ENCODE measurements at regions not wholly inside any gene's neighbourhood (a gene's known extent, or its start where the extent isn't known, plus 50 kb on each side); places are given as distances from the start of the nearest gene placed in this dataset.
A peak's percentile ranks its signal among the peaks of the same experiment; 100 is the strongest.

DNA sequence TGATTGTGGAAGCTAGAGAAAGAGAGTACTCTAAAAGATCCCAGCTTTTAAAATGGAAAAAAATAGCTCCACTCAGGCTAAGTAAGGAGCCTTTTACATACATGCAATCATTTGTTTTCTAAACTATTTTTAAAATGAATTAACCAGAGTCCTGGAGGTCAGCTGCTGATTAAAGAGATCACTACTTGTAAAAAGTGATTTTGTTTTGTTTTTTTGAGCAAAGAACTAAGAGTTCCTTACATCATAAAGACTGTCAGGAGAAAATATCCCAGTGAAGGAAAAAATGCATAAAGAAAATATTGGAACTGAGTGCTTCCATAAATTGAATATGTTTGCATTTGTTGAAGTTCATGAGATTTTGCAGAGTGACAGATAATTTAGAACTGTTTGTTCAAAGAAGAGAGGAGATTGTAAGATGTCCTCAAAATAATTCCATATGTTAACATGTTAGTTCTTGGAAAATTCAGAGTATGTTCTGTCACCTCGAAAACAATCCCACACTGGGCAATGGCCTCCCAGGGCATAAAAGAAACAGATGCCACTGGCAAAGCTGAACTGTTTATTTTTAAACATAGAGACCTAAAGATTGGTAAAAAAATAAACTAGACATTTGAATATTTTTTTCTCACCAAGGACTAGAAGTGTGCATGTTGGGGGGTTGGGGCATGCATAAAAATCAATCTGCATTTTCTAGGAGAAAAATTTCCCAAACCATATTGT lies 264.7 kb downstream of the NPR3 start:
- H3K27me3 Mint-ChIP-seq (ENCODE audit: insufficient read depth, unreplicated experiment): no peaks in the 10 kb centered on the region
- intact Hi-C loops (cut with micrococcal nuclease): no loop called here
- no peaks in the 10 kb centered on the region for H3K36me3 Mint-ChIP-seq (ENCODE audit: insufficient read depth, unreplicated experiment)
- POLR2A ChIA-PET: no interaction called here
- no peak for DNase-seq (ENCODE audit: unreplicated experiment)
- H3K27ac Mint-ChIP-seq (ENCODE audit: low read depth, unreplicated experiment): no peak overlapping the region
- CTCF ChIA-PET: interaction anchor here (0.7 kb wide), 1 partner anchor 113 kb away, joined by 3 read pairs; no protein-coding TSS in a partner anchor
- TF ChIP-seq, protein P1, sequence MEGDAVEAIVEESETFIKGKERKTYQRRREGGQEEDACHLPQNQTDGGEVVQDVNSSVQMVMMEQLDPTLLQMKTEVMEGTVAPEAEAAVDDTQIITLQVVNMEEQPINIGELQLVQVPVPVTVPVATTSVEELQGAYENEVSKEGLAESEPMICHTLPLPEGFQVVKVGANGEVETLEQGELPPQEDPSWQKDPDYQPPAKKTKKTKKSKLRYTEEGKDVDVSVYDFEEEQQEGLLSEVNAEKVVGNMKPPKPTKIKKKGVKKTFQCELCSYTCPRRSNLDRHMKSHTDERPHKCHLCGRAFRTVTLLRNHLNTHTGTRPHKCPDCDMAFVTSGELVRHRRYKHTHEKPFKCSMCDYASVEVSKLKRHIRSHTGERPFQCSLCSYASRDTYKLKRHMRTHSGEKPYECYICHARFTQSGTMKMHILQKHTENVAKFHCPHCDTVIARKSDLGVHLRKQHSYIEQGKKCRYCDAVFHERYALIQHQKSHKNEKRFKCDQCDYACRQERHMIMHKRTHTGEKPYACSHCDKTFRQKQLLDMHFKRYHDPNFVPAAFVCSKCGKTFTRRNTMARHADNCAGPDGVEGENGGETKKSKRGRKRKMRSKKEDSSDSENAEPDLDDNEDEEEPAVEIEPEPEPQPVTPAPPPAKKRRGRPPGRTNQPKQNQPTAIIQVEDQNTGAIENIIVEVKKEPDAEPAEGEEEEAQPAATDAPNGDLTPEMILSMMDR (IDR thresholded peaks at IDR 0.05; ENCODE audit: unreplicated experiment): no peak
- H3K4me3 Mint-ChIP-seq (ENCODE audit: unreplicated experiment): no peak overlapping the region
- H3K9me3 Mint-ChIP-seq (ENCODE audit: unreplicated experiment): no peaks in the 10 kb centered on the region
- no TSS peak for BruUV-seq (replicated peaks)
- H3K4me1 Mint-ChIP-seq (ENCODE audit: insufficient read depth, unreplicated experiment): peaks cover 6% of the 10 kb centered on the region

DNA sequence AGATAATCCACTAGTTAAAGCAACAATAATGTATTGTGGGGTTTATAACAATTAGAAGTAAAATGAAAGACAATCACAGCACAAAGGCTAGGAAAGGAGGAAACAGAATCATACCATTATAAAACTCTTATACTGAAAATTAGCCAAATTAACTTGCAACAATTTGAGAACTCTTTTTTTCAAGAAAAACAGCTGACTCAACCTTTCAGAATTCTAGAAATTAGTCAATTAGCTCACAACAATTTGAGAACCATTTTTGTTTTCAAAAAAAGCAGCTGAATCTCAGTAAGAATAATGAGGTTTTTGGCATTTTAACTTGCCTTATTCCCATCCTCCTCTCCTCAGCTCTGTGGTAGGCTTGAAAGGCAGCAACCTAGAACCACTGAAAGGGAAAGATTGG lies 269.9 kb downstream of the NPR3 start:
- BruUV-seq (replicated peaks): no TSS peak
- no peak for DNase-seq (ENCODE audit: unreplicated experiment)
- Mint-ChIP-seq H3K4me3 (ENCODE audit: unreplicated experiment) (no peak overlapping the region), H3K4me1 (ENCODE audit: insufficient read depth, unreplicated experiment) (peaks cover 6% of the 10 kb centered on the region), H3K9me3 (ENCODE audit: unreplicated experiment) (peaks cover 8% of the 10 kb centered on the region), H3K27ac (ENCODE audit: low read depth, unreplicated experiment) (no peak overlapping the region), H3K36me3 (ENCODE audit: insufficient read depth, unreplicated experiment) (no peaks in the 10 kb centered on the region), H3K27me3 (ENCODE audit: insufficient read depth, unreplicated experiment) (no peaks in the 10 kb centered on the region)
- ChIA-PET CTCF (no interaction called here), POLR2A (interaction anchor here (0.8 to 0.9 kb wide), 2 partner anchors 17 to 18 kb away, joined by 4 to 5 read pairs; no protein-coding TSS in a partner anchor)
- TF ChIP-seq, protein P1 (IDR thresholded peaks at IDR 0.05; ENCODE audit: unreplicated experiment): no peak
- intact Hi-C loops (cut with micrococcal nuclease): no loop called here

DNA sequence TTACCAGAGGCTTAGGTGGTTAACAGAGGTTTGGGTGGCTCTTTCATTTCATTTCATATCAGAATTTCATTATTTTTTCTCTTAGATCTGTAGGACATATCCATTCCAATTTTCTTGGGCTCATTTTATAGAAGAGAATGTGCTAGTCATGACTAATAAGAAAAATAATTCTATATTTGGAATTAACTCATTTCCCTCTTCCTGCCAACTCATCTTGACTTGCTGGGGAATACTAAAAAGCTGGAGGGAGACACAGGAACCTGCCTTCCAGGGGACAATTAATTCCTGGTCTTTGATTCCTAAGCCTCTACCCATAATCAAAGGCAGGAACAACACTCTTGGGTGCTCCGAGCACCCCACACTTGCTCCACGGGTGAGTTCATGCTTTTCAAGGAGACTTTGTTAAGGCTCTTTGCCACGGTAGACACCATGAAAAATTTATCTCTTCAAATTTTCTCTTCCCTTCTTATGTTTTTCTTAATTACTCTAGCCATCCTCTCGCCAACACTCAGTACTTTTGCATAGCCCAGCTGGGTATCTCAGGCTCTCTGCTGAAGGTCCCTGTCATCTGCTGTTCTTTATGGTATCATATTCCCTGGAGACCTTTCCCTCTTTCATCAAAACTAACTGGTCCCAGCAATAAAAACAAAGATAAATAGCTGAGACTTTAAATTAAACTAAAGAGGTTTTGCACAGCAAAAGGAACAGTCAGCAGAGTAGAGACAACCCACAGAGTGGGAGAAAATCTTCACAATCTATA lies 273.9 kb downstream of the NPR3 start:
- H3K4me3 Mint-ChIP-seq (ENCODE audit: unreplicated experiment): no peak overlapping the region
- CTCF ChIA-PET: interaction anchor here (0.9 kb wide), 1 partner anchor 395 kb away, joined by 3 read pairs; no protein-coding TSS in a partner anchor
- TF ChIP-seq, protein P1 (IDR thresholded peaks at IDR 0.05; ENCODE audit: unreplicated experiment): no peak
- peaks cover 8% of the 10 kb centered on the region for H3K9me3 Mint-ChIP-seq (ENCODE audit: unreplicated experiment)
- H3K27ac Mint-ChIP-seq (ENCODE audit: low read depth, unreplicated experiment): no peak overlapping the region
- peak; percentile 4 for DNase-seq (ENCODE audit: unreplicated experiment)
- POLR2A ChIA-PET: interaction anchor here (0.7 kb wide), 2 partner anchors 195 to 211 kb away, joined by 4 to 5 read pairs; no protein-coding TSS in a partner anchor
- no TSS peak for BruUV-seq (replicated peaks)
- H3K36me3 Mint-ChIP-seq (ENCODE audit: insufficient read depth, unreplicated experiment): no peaks in the 10 kb centered on the region
- no peaks in the 10 kb centered on the region for H3K27me3 Mint-ChIP-seq (ENCODE audit: insufficient read depth, unreplicated experiment)
- intact Hi-C loops (cut with micrococcal nuclease): no loop called here
- H3K4me1 Mint-ChIP-seq (ENCODE audit: insufficient read depth, unreplicated experiment): peaks cover 6% of the 10 kb centered on the region

DNA sequence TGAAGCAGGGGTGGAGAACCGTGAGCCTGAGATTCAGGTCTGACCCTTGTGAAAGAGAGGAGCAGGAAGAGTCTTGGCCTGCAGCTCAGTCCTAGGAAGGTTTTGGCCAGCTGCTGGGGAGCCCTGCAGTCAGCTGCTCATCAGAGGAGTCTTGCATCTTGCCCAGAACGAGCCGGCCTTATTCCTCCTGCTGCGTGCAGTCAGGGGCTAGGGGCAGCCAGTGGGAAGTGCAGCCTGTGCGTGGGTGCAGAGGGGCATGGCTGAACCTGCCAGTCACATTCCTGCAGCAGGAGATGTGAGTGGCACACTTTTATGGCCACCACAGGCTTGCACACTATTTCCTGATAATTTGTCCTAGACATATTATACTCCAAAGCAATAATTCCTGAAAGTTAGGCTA lies 278.7 kb downstream of the NPR3 start:
- intact Hi-C loops (cut with micrococcal nuclease): no loop called here
- BruUV-seq (replicated peaks): no TSS peak
- Mint-ChIP-seq H3K27ac (ENCODE audit: low read depth, unreplicated experiment) (no peak overlapping the region), H3K4me3 (ENCODE audit: unreplicated experiment) (no peak overlapping the region), H3K27me3 (ENCODE audit: insufficient read depth, unreplicated experiment) (no peaks in the 10 kb centered on the region), H3K36me3 (ENCODE audit: insufficient read depth, unreplicated experiment) (no peaks in the 10 kb centered on the region), H3K4me1 (ENCODE audit: insufficient read depth, unreplicated experiment) (peaks cover 5% of the 10 kb centered on the region), H3K9me3 (ENCODE audit: unreplicated experiment) (no peaks in the 10 kb centered on the region)
- TF ChIP-seq, protein P1 (IDR thresholded peaks at IDR 0.05; ENCODE audit: unreplicated experiment): no peak
- ChIA-PET POLR2A (interaction anchor here (0.9 kb wide), 1 partner anchor 19 kb away, joined by 3 read pairs; no protein-coding TSS in a partner anchor), CTCF (no interaction called here)
- no peak for DNase-seq (ENCODE audit: unreplicated experiment)
